GM19455 (cell line): ENCODE measurements at regions not wholly inside any gene's neighbourhood (a gene's known extent, or its start where the extent isn't known, plus 50 kb on each side); places are given as distances from the start of the nearest gene placed in this dataset.

Source experiments
- ATAC-seq: cut with Tn5 transposase; IDR thresholded peaks from one replicate; pipeline ENCODE4 v1.9.1; 2021; ENCODE audit not compliant: unreplicated experiment

- no peak for ATAC-seq
Measured at GRCh38 chr14:87816416-87816815, 176.6 kb downstream of the GALC start.

DNA sequence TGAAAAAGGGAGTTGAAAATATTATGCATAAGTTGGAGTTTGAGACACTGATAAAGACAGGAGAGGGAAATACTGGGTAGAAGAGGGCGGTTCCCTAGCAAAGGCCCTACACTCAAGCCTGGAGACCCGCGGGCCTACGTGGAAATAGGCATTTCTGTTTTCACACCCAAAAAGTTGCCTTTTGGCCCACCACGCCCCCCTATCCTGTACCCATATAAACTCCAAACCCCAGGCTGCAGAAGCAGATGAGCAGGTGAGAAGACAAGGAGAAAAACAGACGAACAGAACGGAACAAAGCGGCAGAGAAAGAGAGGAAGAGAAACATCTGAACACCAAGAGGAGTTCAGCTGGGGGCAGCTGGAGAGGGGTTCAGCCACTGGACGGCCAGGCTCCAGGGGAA lies 177.9 kb downstream of the GALC start:
- ATAC-seq: no peak

GRCh38 chr14:87813686-87814085 lies 179.3 kb downstream of the GALC start:
- no peak for ATAC-seq

GRCh38 chr14:87813211-87813610 lies 179.8 kb downstream of the GALC start:
- ATAC-seq: no peak

DNA sequence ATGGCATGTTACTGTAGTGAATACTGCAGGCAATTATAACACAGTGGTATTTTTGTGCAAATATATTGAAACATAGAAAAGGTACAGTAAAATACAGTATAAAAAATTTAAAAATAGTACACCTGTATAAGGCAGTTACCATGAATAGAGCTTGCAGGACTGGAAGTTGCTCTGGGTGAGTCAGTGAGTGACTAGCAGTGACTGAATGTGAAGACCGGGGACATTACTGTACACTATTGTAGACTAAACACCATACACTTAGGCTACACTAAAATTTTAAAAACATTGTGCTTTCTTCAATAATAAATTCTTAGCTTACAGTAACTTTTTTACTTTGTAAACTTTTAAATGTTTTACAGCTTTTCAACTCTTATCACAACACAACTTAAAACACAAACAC lies 181.7 kb downstream of the GALC start:
- no peak for ATAC-seq

GRCh38 chr14:87810711-87811110 lies 182.3 kb downstream of the GALC start:
- no peak for ATAC-seq

- no peak for ATAC-seq
Measured at GRCh38 chr14:87809261-87809660, 183.7 kb downstream of the GALC start.

GRCh38 chr14:87805315-87805723 lies 187.7 kb downstream of the GALC start:
- peak; percentile 87 for ATAC-seq

DNA sequence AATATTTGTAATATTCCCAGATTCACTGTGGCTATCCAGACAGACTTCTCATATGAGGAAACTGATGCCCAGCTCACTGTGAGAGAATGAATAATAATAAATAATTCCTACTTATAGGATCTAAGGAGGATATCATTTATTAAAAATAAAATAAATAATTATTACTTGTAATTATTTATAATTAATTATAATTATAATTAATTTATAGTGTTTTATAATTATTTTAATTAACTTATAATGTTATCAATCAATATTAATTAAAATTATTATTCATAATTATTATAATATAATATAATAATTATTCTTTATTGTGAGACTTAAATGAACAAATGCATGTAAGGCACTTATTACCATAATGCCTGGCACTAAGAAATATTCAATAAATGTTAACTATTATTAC lies 192.8 kb downstream of the GALC start:
- no peak for ATAC-seq

- no peak for ATAC-seq
Measured at GRCh38 chr14:87799400-87799799, 193.6 kb downstream of the GALC start.

DNA sequence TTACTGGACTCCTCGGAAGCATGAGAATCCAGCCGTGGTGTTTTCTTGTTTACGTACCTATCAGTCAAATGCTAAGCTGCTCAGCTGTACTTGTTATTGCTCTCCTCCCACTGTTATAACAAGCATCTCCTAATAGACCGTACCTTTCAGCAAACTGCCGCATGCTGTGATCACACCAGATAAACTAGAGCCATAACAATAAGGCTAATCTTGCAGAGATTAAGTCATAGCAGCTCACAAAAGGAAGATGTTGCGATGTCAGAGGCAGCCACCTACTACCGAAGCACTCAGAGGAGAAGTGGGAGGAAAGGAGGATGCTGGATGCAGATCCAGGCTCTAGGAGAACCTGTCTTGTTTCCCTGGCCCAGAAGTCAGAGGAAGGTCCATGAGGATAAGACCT lies 196.0 kb downstream of the GALC start:
- ATAC-seq: no peak

DNA sequence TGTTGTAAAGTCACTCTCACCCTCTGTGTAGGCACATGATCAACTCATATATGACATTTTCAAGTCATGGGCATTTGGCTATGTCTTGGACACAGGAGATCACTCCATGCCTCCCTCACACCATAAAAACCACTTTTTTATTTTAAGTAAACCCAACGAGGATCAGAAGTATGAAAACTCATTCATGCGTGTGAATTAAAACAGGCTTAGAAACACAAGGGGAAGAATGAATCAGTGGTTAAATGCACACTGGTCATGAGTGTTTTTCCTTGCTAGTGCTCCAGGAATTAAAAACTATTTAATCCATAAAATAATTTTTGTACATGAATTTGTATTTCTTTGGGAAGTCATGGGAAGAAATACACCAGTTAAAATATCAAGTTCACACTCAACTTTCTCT lies 198.4 kb downstream of the GALC start:
- no peak for ATAC-seq

GRCh38 chr14:87785897-87786296 lies 207.1 kb downstream of the GALC start:
- ATAC-seq: no peak

DNA sequence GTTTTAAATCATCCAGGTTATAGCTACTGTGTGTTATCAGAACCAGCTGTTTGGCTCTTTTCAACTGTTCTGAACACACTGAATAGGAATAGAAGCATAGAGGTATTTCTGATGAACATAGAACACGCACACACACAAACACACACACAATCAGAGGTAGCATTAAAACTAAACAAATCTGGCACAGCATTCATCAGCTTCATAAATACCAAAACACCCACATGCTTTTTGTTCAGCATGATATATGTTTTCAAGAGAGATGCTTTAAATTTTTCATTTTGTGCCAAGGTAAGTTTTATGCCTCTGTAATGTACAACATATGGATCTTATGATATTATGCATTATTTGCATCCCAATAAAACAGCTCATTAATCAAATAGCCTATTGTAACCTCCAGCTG lies 208.6 kb downstream of the GALC start:
- no peak for ATAC-seq

DNA sequence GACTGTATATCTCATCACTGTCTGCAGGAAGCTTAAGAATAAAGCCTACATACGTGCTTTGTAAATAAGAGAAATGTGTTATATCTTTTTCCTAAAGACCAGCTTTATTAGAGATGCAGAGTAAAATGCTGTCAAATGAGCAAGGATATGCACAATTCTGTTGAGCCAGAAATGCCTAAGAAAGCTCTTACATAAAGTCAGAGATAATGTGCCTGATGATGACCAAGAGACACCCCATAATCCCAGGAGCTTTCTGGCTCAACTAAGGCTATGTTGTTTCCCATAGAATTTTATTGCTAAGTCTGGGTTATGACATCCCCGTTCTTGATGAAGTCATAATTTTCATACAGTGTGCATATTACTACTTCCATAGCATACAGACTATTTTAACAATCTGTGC lies 209.9 kb downstream of the GALC start:
- no peak for ATAC-seq

GRCh38 chr14:87772854-87773253 lies 220.1 kb downstream of the GALC start:
- no peak for ATAC-seq

GRCh38 chr14:87767567-87767901 lies 225.4 kb downstream of the GALC start:
- ATAC-seq: no peak

- ATAC-seq: no peak
Measured at GRCh38 chr14:87758876-87759275, 234.1 kb downstream of the GALC start.

- ATAC-seq: no peak
Measured at GRCh38 chr14:87756661-87757060, 236.3 kb downstream of the GALC start.

DNA sequence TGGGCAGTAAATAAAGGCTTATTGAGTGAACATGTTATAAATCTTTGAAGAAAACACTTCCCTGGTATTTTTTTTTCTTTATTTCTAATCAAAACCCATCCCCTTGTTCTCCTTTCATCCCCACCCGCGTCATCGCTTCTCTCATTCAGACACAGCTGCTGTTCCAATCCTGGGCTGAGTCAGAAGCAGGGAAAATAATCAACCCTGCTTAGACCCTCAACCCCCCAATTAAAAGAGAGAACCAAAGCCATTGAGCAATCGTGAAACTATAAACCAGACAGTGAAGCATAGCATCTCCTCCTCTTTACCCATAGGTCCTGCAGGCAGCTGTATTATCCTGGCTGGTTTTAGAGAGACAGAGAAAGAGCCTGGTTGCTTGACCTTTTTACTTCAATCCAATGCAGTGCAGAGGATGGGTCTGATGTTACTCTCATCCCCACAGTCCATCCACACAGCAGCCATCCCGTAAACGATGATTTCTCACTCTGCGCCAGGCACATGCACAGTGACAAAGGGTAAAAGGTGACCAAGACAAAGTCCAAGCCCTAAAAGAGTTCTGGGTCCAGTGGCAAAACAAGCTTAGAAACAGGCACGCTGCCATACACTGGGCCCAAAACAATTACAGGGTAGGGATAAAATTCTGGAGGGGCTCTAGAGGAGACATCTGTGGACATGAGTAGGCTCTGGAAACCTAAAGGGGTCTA lies 238.3 kb downstream of the GALC start:
- ATAC-seq: no peak

DNA sequence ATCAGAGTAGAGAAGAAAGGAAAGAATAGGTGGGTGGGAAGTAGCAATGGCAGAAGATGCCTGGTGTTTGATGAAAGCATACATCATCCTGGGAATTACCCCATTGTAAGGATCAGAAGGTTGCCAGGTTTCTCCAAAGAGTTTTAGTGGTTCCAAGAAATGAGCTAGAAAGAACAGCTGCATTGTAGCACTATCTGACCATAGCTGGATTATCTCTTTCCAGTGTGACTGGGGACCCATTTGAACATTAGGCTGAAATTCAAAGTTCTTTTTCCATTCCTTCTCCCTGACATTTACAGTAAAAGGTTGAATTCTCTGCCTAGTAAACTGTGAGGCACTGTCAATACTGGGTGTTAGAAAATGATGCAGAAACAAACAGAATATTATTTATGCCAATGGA lies 244.4 kb downstream of the GALC start:
- ATAC-seq: no peak

GRCh38 chr14:87745507-87746118 lies 247.4 kb downstream of the GALC start:
- no peak for ATAC-seq
